HEK293 (cell line): ENCODE measurements at regions not wholly inside any gene's neighbourhood (a gene's known extent, or its start where the extent isn't known, plus 50 kb on each side); places are given as distances from the start of the nearest gene placed in this dataset.

Source experiments
- CTCF ChIA-PET: fragments of 350-600 bp; formaldehyde crosslinking; extraction: SDS; loops from one replicate; lab custom pipeline; 2021; ENCODE audit warnings: antibody characterized with exemption; lab: Yijun Ruan, JAX
- POLR2A ChIA-PET: fragments of 300-600 bp; formaldehyde crosslinking; extraction: SDS; loops from one replicate; lab custom pipeline; 2020; ENCODE audit warnings: antibody characterized with exemption, inconsistent platforms; lab: Yijun Ruan, JAX
- H3K27ac ChIP-seq: fragments of 200-500 bp; sonication (Bioruptor generic); 2 replicates; pipeline ENCODE4 v1.5.1; 2014; ENCODE audit warnings: low read depth, low read length, control low read depth, inconsistent platforms; ENCODE audit errors: extremely low read depth
- H3K36me3 ChIP-seq, 2 experiments: fragments of 200-500 bp in 1 of 2; sonication (Bioruptor generic) in 1 of 2; 1 replicate in 1 of 2; 2 replicates in 1 of 2; pipeline ENCODE4 v1.5.1; 2014 to 2017; ENCODE audit warnings: inconsistent platforms in 2 of 2, low read length in 2 of 2; ENCODE audit not compliant: control insufficient read depth in 2 of 2, insufficient read depth in 1 of 2
- H3K4me1 ChIP-seq: fragments of 200-500 bp; sonication (Bioruptor generic); 2 replicates; pipeline ENCODE4 v1.5.1; 2014; ENCODE audit warnings: mild to moderate bottlenecking, low read length, inconsistent platforms; ENCODE audit not compliant: control insufficient read depth, insufficient read depth
- H3K4me3 ChIP-seq: 2 replicates; pipeline ENCODE4 v1.5.1; 2011; ENCODE audit warnings: low read depth, mild to moderate bottlenecking, control low read depth, low read length, moderate library complexity
- H3K9me3 ChIP-seq: fragments of 200-500 bp; sonication (Bioruptor generic); 2 replicates; pipeline ENCODE4 v1.5.1; 2014; ENCODE audit warnings: low read depth, low read length, inconsistent platforms; ENCODE audit not compliant: control insufficient read depth, insufficient read depth
- BCL11B ChIP-seq: fragments of 450-650 bp; formaldehyde crosslinking; IDR thresholded peaks from 2 replicates; pipeline ENCODE4 v1.5.1; 2016; ENCODE audit warnings: low read depth, missing biosample characterization, missing genetic modification characterization
- CTCF ChIP-seq: fragments of 450-650 bp; formaldehyde crosslinking; IDR thresholded peaks from 2 replicates; pipeline ENCODE4 v1.5.1; 2016; ENCODE audit warnings: missing biosample characterization, missing genetic modification characterization
- GFI1B ChIP-seq: fragments of 450-650 bp; formaldehyde crosslinking; IDR thresholded peaks from 2 replicates; pipeline ENCODE4 v1.5.1; 2016; ENCODE audit warnings: missing biosample characterization, missing genetic modification characterization
- TCF7L2 ChIP-seq: IDR thresholded peaks from 2 replicates; pipeline ENCODE4 v1.6.1; 2011; ENCODE audit warnings: low read depth, mild to moderate bottlenecking, inconsistent platforms, low read length, moderate library complexity, borderline replicate concordance
- YY2 ChIP-seq: fragments of 450-650 bp; formaldehyde crosslinking; IDR thresholded peaks from 2 replicates; pipeline ENCODE4 v1.5.1; 2016; ENCODE audit warnings: missing biosample characterization, missing genetic modification characterization
- ZBTB11 ChIP-seq: fragments of 450-650 bp; formaldehyde crosslinking; conservative IDR thresholded peaks from 2 replicates; pipeline ENCODE4 v1.5.1; 2016; ENCODE audit warnings: low read depth, missing biosample characterization, missing genetic modification characterization
- ZBTB20 ChIP-seq: fragments of 450-650 bp; formaldehyde crosslinking; IDR thresholded peaks from 2 replicates; pipeline ENCODE4 v1.5.1; 2016; ENCODE audit warnings: missing biosample characterization, missing genetic modification characterization
- ZBTB21 ChIP-seq: fragments of 450-650 bp; formaldehyde crosslinking; IDR thresholded peaks from 2 replicates; pipeline ENCODE4 v1.5.1; 2017; ENCODE audit warnings: missing biosample characterization, missing genetic modification characterization
- ZIC2 ChIP-seq: fragments of 450-650 bp; formaldehyde crosslinking; IDR thresholded peaks from 2 replicates; pipeline ENCODE4 v1.5.1; 2016; ENCODE audit warnings: missing biosample characterization, missing genetic modification characterization
- ZNF169 ChIP-seq: fragments of 450-650 bp; formaldehyde crosslinking; IDR thresholded peaks from 2 replicates; pipeline ENCODE4 v1.5.1; 2016; ENCODE audit warnings: missing biosample characterization, missing genetic modification characterization
- ZNF223 ChIP-seq: fragments of 450-650 bp; formaldehyde crosslinking; IDR thresholded peaks from 2 replicates; pipeline ENCODE4 v1.5.1; 2016; ENCODE audit warnings: missing biosample characterization, missing genetic modification characterization
- ZNF324 ChIP-seq: fragments of 450-650 bp; formaldehyde crosslinking; IDR thresholded peaks from 2 replicates; pipeline ENCODE4 v1.5.1; 2016; ENCODE audit warnings: missing biosample characterization, missing genetic modification characterization
- ZNF416 ChIP-seq: fragments of 450-650 bp; formaldehyde crosslinking; IDR thresholded peaks from 2 replicates; pipeline ENCODE4 v1.5.1; 2016; ENCODE audit warnings: missing biosample characterization, missing genetic modification characterization
- ZNF555 ChIP-seq: fragments of 450-650 bp; formaldehyde crosslinking; conservative IDR thresholded peaks from 2 replicates; pipeline ENCODE4 v1.5.1; 2017; ENCODE audit warnings: missing biosample characterization, mild to moderate bottlenecking, missing genetic modification characterization, inconsistent platforms
- ZNF596 ChIP-seq: fragments of 450-650 bp; IDR thresholded peaks from 2 replicates; pipeline ENCODE4 v1.5.0; 2018; ENCODE audit warnings: missing biosample characterization, mild to moderate bottlenecking, missing genetic modification characterization, moderate library complexity
- ZNF624 ChIP-seq: fragments of 450-650 bp; formaldehyde crosslinking; IDR thresholded peaks from 2 replicates; pipeline ENCODE4 v1.5.1; 2017; ENCODE audit warnings: missing biosample characterization, missing genetic modification characterization
- ZNF701 ChIP-seq: fragments of 450-650 bp; formaldehyde crosslinking; IDR thresholded peaks from 2 replicates; pipeline ENCODE4 v1.5.1; 2016; ENCODE audit warnings: missing biosample characterization, missing genetic modification characterization
- ZNF791 ChIP-seq: fragments of 450-650 bp; formaldehyde crosslinking; IDR thresholded peaks from 2 replicates; pipeline ENCODE4 v1.5.1; 2016; ENCODE audit warnings: missing biosample characterization, missing genetic modification characterization
- ZSCAN23 ChIP-seq: fragments of 450-650 bp; formaldehyde crosslinking; IDR thresholded peaks from 2 replicates; pipeline ENCODE4 v1.5.1; 2016; ENCODE audit warnings: missing biosample characterization, missing genetic modification characterization
- ZXDB ChIP-seq: fragments of 450-650 bp; formaldehyde crosslinking; IDR thresholded peaks from 2 replicates; pipeline ENCODE4 v1.5.1; 2016; ENCODE audit warnings: missing biosample characterization, missing genetic modification characterization
- TF ChIP-seq, protein P1 (sequence below): fragments of 450-650 bp; formaldehyde crosslinking; IDR thresholded peaks from 2 replicates; pipeline ENCODE4 v1.5.1; 2017; ENCODE audit warnings: missing biosample characterization, missing genetic modification characterization
- TF ChIP-seq, protein P2 (sequence below): fragments of 450-650 bp; formaldehyde crosslinking; IDR thresholded peaks from 2 replicates; pipeline ENCODE4 v1.5.1; 2017; ENCODE audit warnings: missing biosample characterization, missing genetic modification characterization

GRCh38 chr2:12594590-12594989 is 122.1 kb upstream of the TRIB2 start (continued):
- TF ChIP-seq ZBTB11 (tag by site-specific recombination): no peak

GRCh38 chr2:12596771-12597170 is 120.0 kb upstream of the TRIB2 start:
- TF ChIP-seq ZNF791 (tag by site-specific recombination) (no peak), ZNF223 (tag by site-specific recombination) (no peak), CTCF (no peak), ZSCAN23 (no peak), ZNF416 (no peak), ZNF624 (tag by site-specific recombination) (no peak), ZBTB21 (tag by site-specific recombination) (no peak), ZBTB20 (no peak), ZXDB (tag by site-specific recombination) (no peak), ZIC2 (no peak), ZNF169 (no peak), ZNF596 (tag by site-specific recombination) (no peak)
- TF ChIP-seq, protein P1, sequence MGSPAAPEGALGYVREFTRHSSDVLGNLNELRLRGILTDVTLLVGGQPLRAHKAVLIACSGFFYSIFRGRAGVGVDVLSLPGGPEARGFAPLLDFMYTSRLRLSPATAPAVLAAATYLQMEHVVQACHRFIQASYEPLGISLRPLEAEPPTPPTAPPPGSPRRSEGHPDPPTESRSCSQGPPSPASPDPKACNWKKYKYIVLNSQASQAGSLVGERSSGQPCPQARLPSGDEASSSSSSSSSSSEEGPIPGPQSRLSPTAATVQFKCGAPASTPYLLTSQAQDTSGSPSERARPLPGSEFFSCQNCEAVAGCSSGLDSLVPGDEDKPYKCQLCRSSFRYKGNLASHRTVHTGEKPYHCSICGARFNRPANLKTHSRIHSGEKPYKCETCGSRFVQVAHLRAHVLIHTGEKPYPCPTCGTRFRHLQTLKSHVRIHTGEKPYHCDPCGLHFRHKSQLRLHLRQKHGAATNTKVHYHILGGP: no peak
- TF ChIP-seq, protein P2, sequence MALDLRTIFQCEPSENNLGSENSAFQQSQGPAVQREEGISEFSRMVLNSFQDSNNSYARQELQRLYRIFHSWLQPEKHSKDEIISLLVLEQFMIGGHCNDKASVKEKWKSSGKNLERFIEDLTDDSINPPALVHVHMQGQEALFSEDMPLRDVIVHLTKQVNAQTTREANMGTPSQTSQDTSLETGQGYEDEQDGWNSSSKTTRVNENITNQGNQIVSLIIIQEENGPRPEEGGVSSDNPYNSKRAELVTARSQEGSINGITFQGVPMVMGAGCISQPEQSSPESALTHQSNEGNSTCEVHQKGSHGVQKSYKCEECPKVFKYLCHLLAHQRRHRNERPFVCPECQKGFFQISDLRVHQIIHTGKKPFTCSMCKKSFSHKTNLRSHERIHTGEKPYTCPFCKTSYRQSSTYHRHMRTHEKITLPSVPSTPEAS (tag by site-specific recombination): no peak
- Histone ChIP-seq H3K36me3 (no peaks in the 10 kb centered on the region), H3K9me3 (no peaks in the 10 kb centered on the region), H3K4me1 (no peaks in the 10 kb centered on the region), H3K27ac (no peak overlapping the region), H3K4me3 (no peak overlapping the region)
- ChIA-PET CTCF (interaction anchor here (2.4 kb wide), 1 partner anchor 9 kb away, joined by 7 read pairs; no protein-coding TSS in a partner anchor), POLR2A (no interaction called here)

DNA sequence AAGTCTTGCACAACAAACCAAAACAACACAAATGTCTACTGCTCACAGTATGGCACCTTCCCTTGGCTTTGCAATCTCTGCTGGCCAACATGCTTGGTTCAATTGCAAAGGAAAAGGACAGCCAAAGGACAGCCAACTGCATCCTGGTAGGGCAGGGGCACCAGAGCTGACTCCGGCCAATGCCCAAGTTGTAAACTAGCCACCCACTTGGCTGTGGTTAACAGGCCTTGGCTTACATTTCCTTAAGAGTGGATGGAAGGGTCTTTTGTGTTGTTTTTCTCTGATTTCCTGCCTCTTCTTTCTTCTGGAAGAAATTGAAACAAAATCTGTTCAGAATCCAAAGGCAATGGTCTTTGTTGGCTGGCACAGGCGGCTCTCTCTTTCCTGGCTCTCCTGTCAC is 119.1 kb upstream of the TRIB2 start:
- H3K4me1 ChIP-seq: no peaks in the 10 kb centered on the region
- ChIA-PET POLR2A (no interaction called here), CTCF (interaction anchor here (2.4 kb wide), 1 partner anchor 8 kb away, joined by 7 read pairs; no protein-coding TSS in a partner anchor)
- no peak for TF ChIP-seq ZXDB (tag by site-specific recombination)
- TF ChIP-seq, protein P2 (tag by site-specific recombination): no peak
- TF ChIP-seq GFI1B (tag by site-specific recombination): no peak
- TF ChIP-seq ZNF701 (tag by site-specific recombination): no peak
- no peak for TF ChIP-seq YY2
- TF ChIP-seq ZNF555 (tag by site-specific recombination): no peak
- TF ChIP-seq ZNF324 (tag by site-specific recombination): no peak
- no peak for TF ChIP-seq BCL11B (tag by site-specific recombination)
- no peak for TF ChIP-seq TCF7L2
- H3K9me3 ChIP-seq: no peaks in the 10 kb centered on the region
- H3K36me3 ChIP-seq: no peaks in the 10 kb centered on the region
- no peak overlapping the region for H3K27ac ChIP-seq
- no peak overlapping the region for H3K4me3 ChIP-seq
